Prostate gland (tissue), 2 donors: ENCODE measurements at regions not wholly inside any gene's neighbourhood (a gene's known extent, or its start where the extent isn't known, plus 50 kb on each side); places are given as distances from the start of the nearest gene placed in this dataset.

ENCODE experiments used
- CTCF ChIP-seq, 4 experiments: fragments of 200-600 bp in 2 of 4; fragments of 450-650 bp in 2 of 4; sonication (generic) in 2 of 4; IDR thresholded peaks; 1 replicate in 3 of 4; 2 replicates in 1 of 4; pipeline ENCODE4 v1.5.1; 2016 to 2019; ENCODE audit warnings: antibody characterized with exemption in 4 of 4, mild to moderate bottlenecking in 2 of 4, moderate library complexity in 2 of 4
- POLR2A ChIP-seq: fragments of 450-650 bp; IDR thresholded peaks from one replicate; pipeline ENCODE4 v1.6.1; 2016; ENCODE audit warnings: antibody characterized with exemption, mild to moderate bottlenecking
- POLR2AphosphoS5 ChIP-seq: sonication (generic); formaldehyde crosslinking; IDR thresholded peaks from one replicate; pipeline ENCODE4 v1.6.1; 2017; ENCODE audit warnings: antibody characterized with exemption

GRCh38 chr6:137358273-137358672 lies 135.9 kb downstream of the OLIG3 start:
- no peak for TF ChIP-seq CTCF (IDR thresholded peaks at IDR 0.05)
- no peak for TF ChIP-seq POLR2A
- TF ChIP-seq POLR2AphosphoS5, result no peak
